Fibroblast of skin of scalp (primary cell): ENCODE measurements at regions not wholly inside any gene's neighbourhood (a gene's known extent, or its start where the extent isn't known, plus 50 kb on each side); places are given as distances from the start of the nearest gene placed in this dataset.
"Not testable (repeated sequence)": the region's sequence is repeated elsewhere in the genome, so short reads cannot be mapped to it uniquely, and the experiment has no call there.

Experiments
- DNase-seq: peaks from one replicate; pipeline ENCODE4 v3.0.0-alpha.2; 2013

DNA sequence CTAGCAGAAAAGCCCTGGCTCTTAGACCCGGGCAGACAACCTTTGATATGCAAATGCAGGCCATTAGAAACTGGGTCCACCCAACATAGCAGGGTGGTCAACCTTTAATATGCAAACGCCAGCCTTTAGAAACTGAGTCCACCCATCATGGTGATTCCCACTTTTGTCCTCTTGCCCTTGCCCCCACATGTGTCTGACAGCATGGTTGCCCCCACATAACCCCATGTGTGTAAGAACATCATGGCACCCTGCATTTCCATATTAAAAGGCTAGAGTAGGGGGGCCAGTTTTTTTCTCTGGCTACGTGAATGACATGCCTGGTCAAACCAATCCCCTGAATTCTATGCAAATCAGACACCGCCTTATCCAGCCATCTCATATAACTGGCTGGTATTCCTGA lies 273.2 kb upstream of the PRDM9 start:
- no peak for DNase-seq

DNA sequence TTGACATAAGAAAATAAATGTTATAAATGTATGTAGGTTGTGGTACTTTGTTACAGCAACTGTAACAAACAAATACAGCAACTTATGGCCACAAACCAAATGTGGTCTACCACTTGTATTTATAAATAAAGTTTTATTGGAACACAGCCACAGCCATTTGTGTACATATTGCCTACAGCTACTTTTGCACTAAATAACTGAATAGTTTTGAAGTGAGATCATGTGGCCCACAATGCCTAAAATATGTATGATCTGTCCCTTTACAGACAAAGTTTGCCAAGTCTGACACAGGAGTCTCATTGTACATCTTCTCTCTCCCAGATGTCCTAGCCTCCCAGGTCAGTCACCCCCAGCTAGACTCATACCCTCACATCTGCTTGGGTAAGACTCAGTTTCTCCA lies 283.6 kb upstream of the PRDM9 start:
- DNase-seq = no peak

DNA sequence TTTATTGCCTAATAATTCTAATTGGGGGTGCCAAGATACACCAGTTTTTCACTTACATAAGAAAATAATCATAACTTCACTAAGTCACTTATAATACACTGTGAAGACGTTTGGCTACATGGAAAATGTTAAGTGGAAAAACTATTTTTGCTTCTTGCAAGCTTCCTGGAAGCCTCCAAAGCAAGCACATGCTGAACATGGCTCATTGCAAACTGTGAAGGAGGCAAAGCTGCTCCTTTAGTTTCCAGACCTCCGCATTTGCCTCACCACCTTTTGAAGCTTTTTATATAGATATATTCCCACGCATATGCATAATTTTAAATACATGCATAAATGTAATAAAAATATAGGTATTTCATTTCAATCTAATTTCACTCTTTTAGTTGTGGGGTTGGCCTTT lies 285.6 kb upstream of the PRDM9 start:
- DNase-seq = no peak

DNA sequence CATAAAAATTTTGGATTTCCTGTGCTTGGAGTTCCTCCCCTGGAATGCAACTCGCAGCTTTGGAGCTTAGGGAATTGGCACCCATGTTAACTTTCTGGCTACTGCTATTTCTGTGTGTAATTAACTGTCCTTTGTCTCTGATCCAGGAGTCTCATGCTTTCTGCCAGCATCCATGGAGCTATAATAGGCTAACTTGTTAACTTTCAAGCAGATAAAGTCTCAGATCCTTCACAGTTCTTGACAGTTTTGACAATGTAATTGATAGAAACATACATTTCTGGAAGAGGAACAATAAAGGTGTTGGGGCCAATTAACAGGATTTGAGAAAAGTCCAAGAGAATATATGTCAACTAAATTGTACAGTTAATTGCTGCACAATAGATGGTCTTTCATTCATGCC lies 290.2 kb upstream of the PRDM9 start:
- DNase-seq = no peak

DNA sequence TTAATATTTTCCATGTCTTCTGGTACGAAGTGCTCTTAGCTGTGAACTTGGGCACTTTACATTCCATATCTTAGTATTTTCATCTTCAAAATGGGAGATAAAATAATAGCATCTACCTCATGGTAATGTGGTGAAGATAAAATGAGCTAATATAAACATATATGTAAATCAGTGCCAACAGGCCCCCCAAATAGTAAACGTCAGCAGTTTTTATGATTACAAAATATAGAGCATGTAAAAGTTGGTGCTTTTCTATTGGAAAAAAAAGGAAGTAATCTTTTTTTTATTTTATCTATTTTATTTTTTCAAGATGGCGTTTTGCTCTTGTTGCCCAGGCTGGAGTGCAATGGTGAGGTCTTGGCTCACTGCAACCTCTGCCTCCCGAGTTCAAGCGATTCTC lies 291.1 kb upstream of the PRDM9 start:
- no peak for DNase-seq

DNA sequence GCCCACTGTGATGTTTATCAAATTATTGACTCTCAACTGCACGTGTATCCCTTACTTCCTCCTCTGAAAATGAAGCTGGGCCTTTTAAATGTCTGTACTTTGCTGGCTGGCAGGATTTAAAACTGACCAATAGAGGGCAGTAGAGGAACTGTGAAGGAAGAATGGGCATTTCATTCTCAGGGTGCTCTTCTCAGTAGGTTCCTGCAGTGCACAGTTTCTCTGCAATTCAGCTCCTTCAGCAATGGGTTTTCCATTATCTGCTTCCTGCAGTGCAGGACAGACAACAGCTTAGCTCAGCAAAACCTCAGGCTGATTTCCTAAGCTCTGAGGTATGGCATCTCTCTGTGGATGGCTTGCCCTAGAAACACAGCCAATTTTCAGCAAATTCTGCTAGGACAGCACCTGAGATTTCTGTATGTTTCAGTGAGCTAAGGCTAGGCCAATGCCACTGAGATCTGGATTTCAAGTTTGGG lies 298.4 kb upstream of the PRDM9 start:
- DNase-seq = peak; percentile 4

DNA sequence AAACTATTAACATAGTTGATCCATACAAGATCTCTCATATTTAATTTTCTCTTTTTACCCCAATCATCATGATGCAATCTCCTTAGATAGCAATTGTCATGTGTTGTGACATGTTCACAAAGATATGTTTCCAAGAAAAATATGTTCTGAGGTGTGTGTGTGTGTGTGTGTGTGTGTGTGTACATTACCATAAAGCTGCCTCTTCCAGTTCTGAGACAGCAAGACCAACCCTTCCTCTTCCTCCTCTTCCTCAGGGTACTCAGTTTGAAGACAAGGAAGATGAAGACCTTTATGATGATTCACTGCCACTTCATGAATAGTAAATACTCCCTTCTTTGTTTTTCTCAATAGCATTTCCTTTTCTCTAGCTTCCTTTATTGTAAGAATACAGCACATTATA lies 303.3 kb upstream of the PRDM9 start:
- DNase-seq = no peak

DNA sequence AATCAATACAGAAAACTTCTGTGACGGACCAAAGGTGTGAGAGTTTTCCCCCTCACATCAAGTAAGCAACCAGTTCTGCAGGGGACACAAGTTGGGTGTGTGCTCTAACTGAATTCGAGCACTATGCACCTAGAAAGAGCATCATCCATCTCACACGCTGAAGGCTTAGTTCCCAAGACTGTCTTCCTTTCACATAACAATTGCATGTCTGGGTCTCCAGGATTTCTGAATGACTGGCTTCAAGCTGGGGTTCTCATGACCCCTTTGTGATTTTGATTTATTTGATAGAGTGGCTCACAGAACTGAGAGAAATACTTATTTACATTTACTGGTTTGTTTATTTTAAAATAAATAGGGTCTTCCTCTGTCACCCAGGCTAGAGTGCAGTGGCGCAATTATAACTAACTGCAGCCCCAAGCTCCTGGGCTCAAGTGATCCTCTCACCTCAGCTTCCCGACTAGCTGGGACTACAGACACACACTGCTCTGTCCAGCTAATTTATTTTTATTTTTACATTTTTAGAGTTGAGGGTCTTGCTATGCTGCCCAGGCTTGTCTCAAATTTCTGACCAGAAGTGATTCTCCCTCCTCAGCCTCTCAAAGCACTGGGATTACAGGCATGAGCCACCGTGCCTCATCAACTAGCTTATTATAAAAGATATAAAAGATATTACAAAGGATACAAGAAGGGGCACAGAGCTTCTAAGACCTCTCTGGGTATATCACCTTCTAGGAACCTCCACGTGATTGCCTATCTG lies 316.7 kb upstream of the CDH12 start:
- no peak for DNase-seq

DNA sequence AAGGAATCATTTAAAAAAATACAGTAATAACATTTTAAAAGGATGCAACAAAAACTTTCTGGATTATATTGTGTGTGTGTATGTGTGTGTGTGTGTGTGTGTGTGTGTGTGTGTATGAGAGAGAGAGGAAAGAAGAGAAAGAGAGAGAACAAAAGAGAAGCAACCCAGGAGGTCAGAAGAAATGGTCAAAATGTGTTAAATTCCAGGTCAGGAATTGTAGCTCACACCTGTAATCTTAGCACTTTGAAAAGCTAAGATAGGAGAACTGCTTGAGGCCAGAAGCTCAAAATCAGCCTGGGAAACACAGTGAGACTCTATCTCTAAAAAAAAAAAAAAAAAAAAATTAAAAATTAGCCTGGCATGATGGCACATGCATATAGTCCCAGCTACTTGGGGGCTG lies 311.8 kb upstream of the CDH12 start:
- no peak for DNase-seq

DNA sequence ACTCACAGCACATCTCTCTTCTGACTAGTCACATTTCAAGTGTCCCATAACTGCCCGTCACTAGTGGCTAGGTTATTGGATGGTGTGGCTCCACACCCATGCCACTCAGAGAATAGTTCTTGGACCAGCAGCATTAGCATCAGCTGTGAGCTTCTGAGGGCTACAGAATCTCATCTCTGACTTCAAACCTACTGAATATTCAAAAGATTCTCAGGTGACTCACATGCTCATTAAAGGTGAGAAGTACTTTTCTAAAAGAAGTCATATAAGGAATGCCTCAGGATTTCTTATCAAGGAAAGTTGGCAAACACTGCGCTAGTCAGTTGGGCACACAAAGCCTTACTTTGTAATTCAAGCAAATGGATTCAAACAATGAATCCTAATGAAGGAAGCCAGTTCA lies 305.0 kb upstream of the CDH12 start:
- DNase-seq = no peak

DNA sequence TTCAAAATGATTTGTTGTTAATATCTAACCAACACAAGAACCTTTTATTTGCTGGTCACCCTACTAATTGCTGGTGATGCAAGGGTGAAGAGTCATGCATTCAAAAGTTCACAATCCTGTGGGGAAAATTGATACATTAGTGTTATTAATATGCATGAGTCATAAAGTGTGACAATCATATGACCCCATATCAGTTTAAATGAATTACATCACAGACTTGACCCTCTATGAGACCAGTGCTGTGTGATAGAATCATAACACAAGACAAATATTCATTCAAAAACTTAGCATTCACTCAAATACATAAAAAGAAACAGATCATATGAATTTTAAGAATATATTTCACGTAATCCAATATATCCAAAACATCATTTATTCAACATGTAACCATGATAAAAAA lies 304.6 kb upstream of the CDH12 start:
- DNase-seq = no peak

DNA sequence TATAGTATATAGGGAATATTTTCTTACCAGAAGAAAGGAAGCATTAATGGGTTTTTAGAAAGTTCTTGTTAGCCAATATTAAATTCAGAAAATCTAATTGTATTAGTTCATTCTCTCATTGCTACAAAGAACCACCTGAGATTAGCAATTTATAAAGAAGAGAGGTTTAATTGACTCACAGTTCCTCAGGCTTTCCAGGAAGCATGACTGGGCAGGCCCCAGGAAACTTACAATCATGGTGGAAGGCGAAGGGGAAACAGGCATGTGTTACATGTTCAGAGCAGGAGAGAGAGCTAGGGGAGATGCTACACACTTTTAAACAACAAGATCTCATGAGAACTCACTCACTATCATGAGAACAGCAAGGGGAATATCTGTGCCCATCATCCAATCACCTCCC lies 304.0 kb upstream of the CDH12 start:
- DNase-seq = no peak

DNA sequence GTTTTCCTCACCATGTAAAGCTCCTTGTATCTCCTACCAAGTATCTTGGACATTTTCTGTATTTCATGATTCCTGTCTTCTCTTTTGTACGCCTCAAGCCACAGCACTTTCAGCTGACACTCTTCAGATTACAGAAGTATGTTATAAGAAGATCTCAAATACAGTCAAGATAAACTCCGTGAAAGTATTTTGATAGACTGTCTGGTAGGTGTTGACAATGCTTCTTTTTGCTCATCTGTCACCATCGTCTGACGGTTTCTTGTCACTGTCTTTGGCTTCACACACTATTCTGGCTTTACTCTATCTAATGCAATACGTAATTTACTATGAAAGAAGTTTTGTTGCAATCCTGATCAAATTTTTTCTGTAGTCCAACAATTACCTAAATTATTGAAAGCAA lies 294.5 kb upstream of the CDH12 start:
- DNase-seq = no peak

DNA sequence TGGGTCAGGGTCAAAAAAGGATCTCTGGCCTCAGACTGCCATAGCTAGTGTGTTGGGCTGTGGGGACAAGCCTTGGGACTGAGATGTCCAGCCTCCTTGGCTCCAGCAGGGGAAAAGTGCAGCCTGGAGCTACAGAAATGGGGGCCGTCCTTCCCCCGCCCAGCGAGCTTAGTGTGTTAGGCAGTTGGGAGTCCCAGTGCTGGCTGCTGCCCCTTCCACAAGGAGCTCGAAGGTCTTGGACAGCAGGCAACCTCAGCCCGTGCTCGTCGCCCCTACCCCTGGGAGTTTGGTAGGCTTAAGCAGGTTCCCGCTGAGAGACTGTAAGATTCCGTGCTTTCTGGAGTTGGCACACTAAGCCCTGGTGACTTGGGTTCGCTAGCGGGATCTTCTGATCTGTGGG lies 293.0 kb upstream of the CDH12 start:
- no peak for DNase-seq

DNA sequence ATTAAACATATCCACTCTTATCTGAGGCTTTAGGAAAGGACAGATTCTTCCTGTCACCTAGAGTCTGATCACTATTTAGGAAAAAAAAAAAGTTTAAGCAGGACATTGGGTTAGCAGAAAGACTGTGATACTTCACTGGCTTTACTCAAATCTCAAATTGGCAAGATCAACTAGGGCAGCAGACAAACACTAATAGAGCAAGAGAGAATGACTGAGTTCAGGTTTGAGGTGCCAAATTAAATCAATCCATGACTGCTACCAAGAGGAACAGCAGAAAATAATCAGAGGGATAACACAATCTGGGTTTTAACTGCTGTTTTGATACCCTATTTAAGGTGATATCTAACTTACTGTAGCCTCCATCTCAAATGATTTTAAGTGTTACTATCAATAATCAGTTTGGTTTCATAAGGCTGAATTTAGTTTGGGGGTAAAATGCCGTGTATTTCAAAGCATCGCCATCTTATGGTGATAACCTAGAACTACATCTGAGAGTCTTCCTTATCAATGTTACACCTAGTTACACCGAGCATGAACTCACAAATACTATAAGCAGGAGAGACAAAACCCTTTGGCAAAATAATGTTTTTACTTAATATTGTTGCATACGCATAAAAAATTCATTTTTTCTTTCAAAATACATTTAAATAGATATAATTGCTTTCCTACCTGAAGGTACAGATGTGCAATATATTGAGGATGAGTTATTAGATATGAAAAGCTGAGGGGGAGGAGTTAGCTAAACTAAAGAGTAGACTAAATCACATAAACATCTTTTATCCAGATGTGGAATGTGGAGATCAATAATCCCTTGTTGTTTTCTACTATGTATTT lies 286.4 kb upstream of the CDH12 start:
- DNase-seq = no peak

DNA sequence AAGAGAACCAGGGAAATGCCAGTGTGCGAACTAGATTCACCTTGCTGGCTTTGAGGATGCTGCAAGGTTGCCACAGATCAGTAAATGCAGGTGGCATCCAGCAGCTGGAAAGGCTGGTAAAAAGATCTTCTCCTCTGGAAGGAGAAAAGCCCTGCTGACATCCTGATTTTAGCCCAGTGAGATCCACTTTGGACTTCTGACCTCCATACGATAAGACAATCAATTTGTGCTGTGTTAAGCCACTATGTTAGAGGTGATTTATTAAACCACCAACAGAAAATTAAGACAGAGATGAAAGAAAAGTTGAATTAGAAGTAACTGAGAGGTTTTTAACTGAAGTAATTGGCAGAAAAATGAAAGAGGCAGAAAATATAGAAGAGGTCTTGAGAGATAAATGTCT lies 283.8 kb upstream of the CDH12 start:
- DNase-seq = no peak

DNA sequence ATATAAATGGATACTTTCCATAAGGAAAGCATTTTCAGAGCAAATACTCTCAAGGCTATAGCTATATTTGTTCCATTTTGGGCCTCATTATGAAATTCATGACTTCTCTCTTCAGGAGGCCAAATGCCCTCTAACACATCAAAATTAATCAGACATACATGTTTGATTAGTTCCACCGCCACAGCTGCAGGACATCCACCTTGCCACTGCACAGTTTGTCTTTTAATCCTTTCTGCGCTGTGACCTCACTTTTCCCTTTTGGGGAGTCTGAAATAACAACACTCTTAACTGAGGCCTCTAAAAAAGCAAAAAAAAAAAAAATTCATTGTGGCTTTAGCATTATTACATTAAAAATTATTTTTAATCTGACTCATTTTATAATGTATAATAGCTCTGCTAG lies 279.1 kb upstream of the CDH12 start:
- DNase-seq = no peak

DNA sequence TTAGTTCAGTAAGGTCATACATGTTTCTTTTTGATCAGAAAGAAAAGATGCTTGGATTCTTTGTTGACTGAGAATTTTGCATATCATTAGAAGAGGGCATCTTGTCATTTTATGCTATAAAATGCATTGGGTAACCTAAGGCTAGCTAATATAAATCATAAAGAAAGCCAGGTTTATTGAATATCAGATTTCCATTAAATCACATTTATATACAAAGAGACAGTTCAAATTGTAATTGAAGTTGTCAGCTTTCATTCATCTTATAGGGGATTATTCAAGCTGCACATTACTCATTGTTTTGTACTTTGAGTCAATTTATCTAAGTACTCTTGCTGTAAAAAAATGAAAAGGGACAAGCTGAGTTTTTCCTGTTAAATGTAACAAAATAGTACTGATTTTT lies 259.1 kb upstream of the CDH12 start:
- DNase-seq = no peak

DNA sequence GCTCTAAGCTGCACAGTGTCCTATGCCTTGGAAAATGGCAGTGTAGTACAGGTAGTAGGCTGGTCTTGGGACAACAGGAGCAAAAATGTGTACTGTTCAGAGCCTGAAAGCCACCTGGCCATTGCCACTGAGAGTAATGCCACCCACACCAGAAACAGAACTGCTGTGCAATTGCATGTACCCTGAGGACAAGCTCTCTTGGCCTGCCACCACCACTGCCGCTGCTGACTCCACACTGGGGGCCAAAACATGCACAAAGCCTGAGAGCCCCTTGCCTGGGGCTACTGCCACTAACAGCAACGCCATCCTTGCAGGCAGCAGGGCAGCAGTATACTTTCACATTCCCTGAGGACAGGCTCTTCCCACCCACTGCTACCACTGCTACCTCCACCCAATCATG lies 251.9 kb upstream of the CDH12 start:
- no peak for DNase-seq

DNA sequence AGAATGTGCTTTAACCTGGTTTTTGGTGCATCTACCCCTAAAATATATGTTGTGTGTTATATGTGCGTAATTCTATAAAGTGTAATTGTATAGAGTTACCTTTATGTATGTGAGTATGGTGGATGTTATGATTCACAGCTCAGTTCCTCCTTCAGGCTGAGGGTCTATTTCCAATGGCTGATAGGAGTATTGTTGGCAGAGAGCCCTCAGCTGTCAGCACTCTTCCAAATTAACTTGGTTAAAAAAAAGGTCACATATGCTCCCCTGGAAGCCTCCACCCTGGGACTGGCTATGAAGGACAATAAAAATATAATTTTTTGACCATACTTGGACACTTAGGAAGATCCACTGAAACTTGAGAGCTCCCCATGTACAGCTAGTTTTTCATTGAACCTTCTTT lies 250.4 kb upstream of the CDH12 start:
- DNase-seq = no peak

DNA sequence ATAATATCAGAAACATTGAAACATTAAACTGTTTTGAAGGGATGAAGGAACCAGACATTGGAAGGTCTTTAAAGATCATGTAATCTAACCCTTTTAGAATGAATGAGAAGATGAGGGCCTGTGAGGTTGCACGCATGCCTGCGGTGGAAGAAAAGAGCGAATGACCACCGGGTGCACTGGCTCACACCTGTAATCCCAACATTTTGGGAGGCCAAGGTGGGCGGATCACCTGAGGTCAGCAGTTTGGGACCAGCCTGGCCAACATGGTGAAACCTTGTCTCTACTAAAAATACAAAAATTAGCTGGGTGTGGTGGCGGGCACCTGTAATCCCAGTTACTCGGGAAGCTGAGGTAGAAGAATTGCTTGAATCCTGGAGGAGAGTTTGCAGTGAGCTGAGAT lies 242.3 kb upstream of the CDH12 start:
- DNase-seq = not testable (repeated sequence)

DNA sequence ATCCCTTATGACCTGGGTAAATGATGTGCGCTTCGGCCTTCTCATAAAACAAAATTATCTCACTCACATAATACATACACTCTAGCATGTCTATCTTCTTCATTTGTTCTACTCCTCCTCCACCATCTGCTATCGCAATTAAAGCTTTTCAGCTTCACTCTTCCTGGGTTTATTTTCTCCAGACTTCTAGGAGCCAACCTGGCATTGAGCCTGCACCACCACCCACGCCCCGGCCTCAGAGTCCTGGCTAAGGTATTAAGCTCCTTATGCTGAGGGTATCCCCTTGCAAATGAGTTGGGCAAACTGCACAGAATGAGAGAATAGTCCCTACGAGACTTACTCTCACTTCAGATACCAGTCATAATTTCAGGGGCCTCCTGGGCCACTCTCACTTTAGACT lies 236.1 kb upstream of the CDH12 start:
- DNase-seq = no peak

DNA sequence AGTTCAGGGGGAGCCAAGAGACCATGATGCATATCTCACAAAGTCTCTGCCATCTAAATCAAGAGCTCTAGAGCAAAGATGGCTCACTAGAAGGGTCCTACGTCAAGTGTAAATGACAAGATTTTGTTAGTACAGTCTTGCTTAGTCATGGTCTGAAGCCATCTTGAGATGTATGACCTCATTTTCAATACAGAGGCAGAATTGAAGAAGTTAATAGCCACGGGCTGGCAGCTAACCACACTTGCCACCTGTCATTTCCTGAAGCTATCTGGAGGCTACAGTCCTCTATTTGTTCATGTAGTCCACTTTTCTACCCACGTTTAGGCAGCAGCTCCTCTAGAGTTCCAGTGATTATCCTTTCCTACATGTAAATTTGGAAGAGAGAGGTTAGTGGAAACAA lies 231.7 kb upstream of the CDH12 start:
- DNase-seq = no peak

DNA sequence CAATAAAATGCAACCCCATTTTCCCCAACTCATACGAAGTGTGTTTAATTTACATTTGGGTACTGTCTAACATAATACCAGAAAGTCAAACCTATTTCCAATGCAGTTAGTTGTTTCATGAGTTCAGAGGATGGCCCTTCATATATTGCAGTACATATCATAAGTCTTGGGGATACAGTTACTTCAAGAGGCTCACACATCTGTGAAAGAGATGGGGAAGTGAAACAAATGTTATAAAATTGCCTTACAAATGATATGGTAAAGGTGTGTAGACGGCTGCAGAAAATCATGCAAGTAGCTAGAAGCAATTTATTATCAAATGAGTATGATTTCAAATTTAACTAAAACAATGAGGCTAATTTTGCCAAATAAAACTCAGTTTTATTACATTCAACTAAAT lies 219.0 kb upstream of the CDH12 start:
- no peak for DNase-seq
